ENCODE measurements at regions not wholly inside any gene's neighbourhood (a gene's known extent, or its start where the extent isn't known, plus 50 kb on each side); places are given as distances from the start of the nearest gene placed in this dataset.

DNA sequence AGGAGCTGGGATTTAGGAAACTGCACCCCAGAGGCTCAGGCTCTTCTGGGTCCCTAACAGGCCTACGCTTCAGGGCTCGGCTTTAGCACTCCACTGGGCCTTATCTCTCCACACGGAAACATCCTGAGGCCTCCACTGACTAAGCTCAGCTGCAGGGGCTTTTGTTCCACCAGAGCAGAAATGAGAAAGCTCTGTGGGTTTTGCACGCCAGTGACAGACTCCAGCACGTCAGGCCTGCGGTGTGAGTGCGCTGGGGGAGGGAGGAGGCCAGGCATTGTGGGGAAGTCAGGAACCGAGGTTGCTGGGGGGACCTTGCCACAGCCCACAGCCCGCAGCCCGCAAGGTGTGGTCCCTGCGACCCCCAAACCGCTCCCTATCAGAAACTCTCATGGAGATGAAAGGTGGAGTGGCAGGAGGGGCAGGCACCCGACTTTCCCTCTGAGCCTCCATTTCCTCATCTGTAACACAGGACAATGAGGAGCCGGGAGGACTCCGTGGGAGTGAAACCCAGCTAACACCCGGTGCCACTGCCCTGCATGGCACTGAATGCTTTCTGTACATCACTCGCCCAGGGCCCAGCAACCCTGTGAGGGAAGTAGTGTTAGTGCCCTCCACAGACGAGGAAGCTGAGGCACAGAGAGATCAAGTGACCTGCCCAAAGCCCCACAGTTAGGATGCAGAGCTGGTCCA is 106.5 kb downstream of the TPRA1 start:
- no peak for DNase-seq (ENCODE audit: low read depth)

DNA sequence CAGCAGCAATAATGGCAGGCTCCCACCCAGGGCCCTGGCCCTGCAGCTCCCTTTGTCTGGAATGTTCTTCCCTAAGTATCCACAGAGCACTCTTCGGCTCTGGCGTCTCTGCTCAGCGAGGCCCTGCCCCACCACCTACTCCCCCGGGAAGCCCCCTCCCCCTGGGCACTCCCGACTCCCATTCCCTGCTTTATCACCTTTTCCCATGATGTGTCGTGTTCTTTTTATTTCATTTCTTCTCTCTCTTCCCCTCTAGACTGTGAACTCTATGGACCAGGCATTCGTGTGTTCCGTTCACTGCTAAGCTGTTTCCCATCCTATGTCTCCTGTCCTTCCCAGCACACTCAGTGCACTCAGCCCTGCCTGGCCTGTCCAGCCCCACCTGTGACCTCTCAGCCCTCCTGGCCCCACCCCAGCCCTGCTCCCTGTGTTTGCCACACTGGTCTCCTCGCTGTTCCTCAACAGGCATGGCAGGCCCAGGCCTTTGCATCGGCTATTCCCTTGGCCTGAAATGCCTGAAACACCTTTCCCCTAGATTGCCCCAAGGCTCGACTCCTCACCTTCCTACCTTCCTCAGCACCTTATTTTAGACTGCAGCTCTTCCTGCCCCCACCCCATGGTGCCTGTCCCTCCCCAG is 107.4 kb downstream of the TPRA1 start:
- no peak for DNase-seq (ENCODE audit: low read depth)

DNA sequence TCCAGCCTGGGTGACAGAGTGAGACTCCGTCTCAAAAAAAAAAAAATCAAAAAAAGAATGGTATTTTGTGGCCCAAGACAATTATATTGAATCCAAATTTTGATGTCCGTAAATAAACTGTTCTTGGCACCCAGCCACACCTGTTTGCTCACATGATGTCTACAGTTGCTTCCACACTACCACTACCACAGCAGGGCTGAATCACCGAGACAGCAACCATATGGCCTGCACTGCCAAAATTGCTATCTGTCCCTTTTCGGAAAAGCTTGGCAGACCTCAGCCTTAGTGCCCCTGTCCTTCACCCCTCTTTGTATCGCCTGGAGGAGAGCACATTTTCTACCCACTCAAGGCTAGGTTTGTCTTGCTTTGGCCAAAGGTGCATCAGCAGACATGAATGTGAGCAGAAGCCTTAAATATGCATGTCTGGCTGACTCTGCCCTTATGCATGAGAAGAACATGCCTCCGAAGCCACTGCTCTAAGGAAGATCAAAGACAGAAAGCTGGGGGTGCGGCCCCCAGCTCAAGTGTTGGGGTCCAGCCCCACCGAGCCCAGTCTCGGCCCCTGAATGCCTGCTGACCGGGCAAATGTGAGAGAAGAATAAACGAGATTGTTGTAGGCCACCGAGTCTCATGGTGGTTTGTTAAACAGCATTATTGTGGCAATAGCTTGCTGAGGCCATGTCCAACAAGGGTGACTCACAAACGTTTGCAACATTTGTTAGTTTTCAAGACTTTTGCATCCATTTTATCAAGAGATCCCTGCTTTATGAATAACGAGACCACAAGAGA is 108.1 kb downstream of the TPRA1 start:
- DNase-seq (ENCODE audit: low read depth): no peak

DNA sequence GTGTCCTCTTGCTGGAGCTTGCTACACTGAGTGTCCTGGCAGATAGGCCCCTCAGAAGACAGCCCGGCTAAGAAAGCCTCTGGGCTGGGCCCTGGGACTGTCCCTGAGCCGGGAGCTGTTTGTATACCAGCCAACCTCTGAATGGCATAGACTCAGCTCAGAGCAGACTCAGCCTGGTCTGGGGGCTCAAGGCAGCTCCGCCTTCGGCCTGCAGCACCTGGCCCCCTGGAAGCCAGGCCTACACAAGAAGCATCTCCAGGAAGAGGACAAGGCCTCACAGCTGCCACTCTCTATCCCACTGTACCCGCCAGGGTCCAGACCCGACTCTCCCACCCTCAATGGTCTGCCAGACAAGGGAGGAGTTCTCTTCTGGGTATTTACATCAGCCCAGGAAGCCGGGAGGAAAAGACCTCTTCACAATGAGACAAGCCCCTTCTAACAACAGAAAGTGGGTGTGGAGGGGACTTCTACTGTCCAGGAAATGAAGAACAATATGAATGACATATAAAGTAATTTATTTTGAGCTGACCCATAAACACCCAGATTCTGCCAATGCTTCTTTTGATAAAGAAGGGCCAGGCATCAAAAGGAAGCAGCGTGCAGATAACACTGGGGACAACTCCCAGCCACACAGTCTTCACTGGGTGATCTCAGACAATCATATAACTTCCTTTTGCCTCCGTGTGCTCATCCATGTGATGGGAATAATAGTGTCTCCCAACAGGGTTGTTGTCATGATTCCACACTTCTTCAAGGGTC is 110.2 kb downstream of the TPRA1 start:
- no peak for DNase-seq (ENCODE audit: low read depth)

DNA sequence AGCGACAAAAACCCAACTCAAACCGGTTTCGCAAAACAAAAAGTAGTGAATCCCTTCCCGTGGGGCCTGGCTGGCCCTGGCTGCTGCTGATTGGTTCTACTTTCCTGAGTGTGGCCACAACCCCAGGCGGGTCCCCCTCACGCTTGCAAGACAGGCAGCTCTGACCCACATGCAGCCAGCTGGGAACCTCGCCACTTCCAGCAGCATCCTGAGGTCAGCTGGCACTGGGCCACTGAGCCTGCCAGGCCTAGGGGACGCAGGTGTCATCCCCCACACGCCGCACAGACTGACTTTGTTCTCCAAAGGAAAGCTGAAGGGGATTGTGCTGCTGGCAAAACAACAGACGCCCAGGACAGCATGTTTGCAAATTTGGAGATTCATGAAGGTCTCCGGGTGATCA is 111.1 kb downstream of the TPRA1 start:
- no peak for DNase-seq (ENCODE audit: low read depth)

DNA sequence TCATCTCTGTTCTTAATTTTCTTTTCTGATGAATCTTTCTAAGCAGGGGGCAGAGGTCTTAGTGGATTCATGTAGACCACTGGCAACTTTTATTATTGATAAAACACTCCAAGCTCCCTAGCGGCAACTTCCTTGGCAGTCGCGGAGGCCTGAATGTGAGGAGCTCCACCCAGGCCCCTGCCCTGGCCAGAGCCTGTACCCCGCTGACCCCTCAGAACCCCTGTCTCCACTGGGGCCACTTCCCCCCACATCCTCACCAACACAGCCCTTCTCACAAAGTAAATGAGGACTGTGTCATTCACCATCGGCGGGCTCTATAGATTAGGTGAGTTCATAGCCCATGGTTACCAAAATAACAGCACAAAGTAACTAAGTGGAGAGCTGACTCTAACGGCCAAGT is 111.6 kb downstream of the TPRA1 start:
- DNase-seq (ENCODE audit: low read depth): no peak

DNA sequence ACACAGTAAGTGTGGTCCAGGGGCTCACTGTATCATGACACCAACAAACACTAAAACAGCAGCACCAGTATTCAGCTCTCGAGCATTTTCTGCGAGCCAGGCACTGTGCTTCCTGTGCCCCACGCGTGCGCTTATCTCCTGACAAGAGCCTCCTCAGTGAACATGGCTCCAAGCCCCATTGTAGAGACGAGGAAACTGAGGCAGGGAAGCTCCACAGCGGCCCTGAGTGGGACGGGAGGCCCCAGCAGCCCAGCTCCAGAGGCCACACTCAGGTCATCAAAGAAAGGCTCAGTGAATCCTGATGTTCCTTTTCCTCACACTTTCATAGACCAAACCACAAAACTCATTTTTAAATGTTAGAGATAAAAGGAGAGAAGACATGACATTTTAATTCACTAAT is 113.1 kb downstream of the TPRA1 start:
- no peak for DNase-seq (ENCODE audit: low read depth)

DNA sequence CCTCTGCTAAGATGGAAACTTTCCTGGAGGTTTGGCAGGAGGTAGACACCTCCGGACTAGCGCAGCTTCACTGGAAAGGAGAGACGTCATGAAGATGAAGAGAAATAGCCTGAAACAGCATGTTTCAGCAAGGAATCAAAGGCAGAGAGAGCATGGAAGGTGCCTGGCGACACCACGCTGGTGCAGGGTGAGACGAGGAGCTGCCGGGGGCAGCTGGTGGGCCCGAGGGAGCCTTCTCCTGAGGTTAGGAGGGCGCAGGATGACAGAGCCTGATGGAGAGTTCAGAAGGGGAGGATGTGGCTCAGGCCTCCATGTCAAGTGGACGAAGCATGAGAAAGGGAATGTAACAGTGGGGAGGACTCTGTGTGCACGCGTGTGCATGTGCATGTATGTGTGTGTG is 113.6 kb downstream of the TPRA1 start:
- DNase-seq (ENCODE audit: low read depth): no peak

DNA sequence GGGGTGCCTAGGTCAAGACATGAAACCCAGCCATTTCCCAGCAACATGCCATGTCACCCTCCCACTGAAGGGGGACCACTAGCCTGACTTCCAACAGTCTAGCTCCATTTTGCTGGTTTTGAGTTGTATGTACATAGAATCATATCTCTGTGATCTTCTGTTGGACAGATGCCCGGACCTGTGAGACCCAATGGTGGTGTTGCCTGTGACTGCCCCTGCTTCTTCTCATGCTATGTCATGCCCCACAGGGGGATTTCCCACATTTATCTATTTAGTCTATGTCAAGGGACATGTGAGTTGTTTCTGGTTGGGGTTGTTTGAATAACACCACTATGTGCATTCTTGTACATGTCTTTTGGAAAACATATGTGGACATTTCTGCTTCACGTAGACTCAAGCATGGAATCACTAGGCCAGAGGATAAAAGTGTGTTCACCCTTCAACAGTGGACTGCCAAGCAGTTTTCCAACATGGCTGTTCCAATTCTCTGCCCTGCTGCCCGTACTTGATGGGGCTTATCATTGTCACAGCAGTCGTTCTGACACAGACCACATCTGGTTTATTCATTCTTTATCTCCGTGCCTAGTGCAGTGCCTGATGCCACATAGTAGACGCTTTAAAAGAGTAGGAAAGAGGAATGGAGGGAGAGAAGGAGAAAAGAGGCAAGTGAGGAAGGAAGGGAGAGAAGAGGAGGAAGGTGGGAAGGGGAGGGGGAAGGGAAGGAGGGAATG is 114.4 kb downstream of the TPRA1 start:
- DNase-seq (ENCODE audit: low read depth): no peak

DNA sequence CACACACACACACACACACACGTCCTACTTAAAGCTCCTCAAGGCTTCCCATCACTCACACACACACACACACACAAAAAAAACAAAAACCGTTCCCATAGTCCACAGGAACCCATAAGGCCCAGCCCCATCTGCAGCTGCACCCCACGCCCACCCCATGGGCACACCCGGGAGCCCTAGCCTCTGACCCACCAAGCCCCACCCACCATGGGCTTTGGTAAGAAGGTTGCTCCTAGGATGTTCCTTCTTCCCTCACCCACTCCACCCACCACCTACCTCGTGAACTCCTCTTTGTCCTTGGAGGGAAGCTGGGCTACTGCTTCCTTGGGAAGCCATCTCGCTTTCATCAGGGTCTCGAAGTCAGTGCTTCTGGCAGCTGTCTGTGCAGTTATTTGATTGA is 115.1 kb downstream of the TPRA1 start:
- no peak for DNase-seq (ENCODE audit: low read depth)

DNA sequence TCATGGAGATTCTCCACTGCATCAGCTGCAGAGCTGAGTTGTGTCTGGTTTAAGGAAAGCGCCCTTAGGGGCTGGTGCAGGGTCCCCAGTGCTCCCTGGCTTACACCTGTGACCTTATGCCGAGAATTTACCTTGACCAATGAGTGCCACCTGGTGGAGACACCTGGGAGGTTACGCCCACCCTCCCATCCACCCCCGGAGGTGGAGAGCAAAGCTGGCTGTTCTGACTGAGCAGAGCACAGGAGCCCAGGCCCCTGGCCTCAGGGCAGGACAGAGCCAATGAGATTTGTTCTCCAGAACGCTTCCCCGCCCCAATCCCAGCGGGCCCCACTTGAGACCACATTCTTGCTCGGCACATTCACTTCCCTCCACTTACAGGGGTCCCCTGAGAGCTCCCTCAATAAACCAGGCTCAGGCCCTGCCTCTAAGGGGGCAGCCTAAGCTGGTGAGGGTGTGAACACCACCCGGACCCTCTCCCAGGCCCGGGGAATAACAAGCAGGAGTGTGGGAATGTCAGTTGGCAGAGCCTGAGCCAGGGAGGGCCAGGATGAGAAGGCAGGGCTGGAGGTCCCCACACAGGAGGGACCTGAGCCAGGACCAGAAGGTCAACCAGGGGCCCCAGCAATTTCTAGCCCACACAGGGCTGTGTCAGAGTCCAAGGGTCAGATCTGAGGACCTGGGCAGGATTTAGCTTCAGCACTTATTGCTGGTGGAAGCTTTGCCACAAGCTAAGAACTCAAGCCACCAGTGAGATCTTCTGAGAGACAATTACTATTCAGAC is 117.1 kb downstream of the TPRA1 start:
- DNase-seq (ENCODE audit: low read depth): no peak

DNA sequence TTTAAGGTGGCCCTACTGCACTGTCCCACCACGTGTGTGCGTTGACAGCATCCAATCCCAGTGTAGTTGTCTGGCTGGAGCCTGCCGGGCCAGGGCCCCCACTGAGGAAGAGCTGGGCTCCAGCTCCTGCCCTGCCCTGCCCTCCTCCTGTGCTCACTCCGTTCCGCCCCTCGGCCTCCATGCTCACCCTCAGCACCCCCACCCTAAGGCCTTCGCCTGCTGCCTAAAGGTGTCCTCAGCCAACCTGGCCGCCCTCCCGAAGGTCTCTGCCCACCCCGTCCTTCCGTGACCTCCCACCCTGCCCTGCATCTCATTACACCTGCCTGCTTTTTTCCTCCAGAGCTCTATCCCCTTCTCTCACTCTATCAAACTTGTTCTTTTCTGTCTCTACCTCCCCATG is 118.0 kb downstream of the TPRA1 start:
- no peak for DNase-seq (ENCODE audit: low read depth)

DNA sequence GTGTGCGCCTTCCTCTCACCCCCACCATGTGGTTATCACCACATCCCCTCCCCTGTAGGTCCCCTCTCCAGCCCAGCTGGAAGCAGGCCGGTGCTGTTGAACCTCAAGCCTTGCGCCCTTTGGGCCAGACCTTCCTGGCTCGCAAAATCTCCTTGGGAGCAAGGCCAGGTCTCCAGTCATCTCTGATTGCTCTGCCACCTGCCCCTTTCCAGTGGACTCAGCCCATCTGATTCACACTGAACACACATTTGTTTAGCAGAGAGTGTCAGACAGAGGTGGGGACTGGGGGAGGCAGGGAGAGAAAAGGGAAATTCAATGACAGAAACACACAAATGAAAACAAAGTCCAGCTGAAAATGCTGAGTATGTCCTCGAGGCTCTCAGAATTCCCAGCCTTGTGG is 119.4 kb downstream of the TPRA1 start:
- DNase-seq (ENCODE audit: low read depth): no peak

DNA sequence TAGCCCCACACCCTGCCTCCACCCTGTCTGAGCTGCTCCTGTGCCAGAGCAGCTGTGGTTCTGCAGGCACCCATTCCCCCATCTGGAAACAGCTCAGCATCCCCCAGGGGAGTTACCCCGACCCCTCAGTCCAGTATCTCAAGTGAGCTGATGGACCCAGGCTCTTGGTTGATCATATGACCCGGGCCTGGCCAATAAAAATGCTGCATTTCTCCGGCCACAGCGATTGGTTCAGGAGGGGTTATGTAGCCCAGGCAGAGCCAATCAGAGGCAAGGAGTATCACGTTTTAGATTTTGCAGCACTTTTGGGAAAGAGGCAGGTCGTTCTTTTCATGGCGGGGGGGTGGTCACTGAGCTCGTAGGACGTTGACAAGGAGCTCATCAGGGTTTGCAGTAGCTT is 120.8 kb downstream of the TPRA1 start:
- DNase-seq (ENCODE audit: low read depth): no peak

DNA sequence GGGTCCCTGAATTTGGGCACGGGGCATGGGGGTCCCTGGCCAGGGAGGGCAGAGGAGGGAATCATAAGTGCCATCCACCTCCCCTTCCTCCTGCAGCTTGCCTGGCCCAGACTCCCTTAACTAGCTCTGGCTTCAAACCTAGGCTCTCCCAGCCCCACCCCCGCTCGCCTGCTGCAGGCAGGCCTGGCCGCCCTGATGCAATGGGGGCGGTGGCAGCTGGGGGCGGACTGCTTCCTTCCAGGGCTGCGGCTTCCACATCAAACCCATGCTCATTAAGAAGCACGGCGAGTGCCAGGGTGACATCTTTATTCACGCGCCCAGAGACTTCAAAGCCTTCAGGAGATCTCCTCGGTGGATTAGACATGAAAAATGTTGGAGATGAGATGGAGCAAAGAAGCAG is 123.1 kb downstream of the TPRA1 start:
- DNase-seq (ENCODE audit: low read depth): no peak

DNA sequence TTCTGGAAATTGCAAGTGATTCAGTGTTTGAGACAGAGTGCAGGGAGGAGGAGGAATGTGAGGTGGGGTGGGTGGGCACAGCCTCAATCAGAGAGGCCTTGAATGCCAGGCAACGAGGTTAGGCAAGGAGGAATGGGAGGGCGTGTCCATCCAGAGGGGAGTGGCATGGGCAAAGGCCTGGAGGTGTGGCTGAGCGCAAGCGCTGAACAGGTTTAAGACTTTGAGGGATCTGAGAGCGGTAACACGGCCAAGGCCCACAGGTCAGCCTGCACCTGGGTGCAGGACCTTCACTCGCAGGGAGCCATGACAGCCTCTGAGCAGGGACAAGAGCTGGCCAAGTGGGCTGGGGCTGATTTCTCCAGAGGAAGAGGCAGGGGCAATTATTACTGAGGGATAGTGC is 125.9 kb downstream of the TPRA1 start:
- no peak for DNase-seq (ENCODE audit: low read depth)

DNA sequence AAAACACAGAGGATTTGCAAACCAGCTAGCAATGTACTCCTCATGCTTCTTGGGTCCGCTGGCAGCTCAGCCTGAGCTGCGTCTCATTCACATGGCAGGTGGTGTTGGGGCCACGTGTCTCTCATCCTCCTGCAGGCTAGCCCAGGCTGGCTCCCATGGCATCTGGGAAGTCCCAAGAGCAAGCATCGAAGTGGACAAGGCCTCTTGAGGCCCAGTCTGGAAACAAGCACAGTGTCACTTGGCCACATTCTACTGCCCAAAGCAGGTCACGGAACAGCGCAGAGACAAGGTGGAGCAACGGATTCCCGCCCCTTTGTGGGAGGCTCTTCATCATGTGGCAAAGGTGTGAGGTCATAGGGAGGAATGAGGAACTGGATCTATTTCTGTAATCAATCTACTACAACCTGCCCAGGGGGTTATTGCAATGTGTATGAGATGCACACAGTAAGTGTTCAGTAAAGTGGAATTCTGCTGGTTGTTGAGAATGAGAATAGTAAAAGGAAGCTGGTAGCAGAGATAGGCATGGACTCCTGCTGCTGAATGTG is 128.3 kb downstream of the TPRA1 start:
- no peak for DNase-seq (ENCODE audit: low read depth)

DNA sequence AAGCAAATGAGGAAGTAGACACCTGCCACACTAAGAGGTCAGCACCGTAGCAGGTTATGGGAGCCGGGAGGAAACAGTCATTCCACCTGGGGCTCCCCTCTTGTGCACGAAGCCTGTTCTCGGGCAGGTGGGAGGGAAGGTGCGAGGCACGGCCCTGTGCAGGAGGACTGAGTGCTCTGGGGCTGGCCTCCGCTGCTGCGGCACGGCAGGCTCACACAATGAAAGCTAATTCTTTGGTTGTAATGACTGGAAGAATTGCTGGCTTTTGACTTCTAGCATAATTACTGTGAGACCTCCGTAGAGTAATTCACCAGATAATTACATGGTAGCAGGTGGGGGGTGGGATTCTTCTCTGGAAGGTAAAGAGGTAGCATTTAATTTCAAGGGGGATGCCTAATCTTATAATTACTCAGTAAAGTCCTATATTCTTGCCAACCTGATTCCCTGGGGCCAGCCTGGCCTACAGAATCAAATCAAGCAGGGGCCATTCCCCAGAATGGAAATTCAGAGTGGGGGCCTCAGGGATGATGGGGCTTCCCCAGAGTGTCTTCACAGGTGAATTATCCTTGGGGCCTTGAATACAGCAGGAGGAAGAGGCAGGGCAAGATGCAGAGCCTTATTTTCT is 129.1 kb downstream of the TPRA1 start:
- DNase-seq (ENCODE audit: low read depth): no peak

DNA sequence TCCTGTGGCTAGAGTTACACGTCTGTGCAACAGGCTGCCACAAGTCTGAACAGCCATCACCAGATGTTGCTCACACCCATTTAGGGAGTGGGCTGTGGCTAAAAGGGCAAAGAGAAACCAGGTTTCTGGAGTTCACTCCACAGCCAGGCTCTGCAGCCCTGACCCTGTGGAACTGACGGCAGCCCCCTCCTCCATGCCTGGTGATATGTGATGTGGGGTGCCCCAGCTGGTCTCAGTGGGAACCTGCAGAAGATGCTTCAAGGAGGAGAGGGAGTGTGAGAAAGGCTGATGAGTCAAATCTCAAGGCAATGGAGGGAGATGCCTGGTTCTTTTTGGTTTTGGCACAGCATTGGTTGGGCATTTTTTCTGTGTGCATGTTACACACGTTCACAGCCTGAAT is 130.6 kb downstream of the TPRA1 start:
- DNase-seq (ENCODE audit: low read depth): no peak
